OCI-LY1 (cell line): ENCODE measurements at regions not wholly inside any gene's neighbourhood (a gene's known extent, or its start where the extent isn't known, plus 50 kb on each side); places are given as distances from the start of the nearest gene placed in this dataset.

ENCODE experiments used
- H2AFZ ChIP-seq: fragments of 200-600 bp; sonication (generic), shearing (Covaris generic); 2 replicates; pipeline ENCODE4 v1.6.0; 2014; ENCODE audit warnings: antibody characterized with exemption, mild to moderate bottlenecking, low read length
- H3F3A ChIP-seq: fragments of 200-600 bp; sonication (generic), shearing (Covaris generic); 2 replicates; pipeline ENCODE4 v1.6.0; 2014; ENCODE audit warnings: mild to moderate bottlenecking, antibody characterized with exemption, low read length, moderate library complexity; ENCODE audit not compliant: insufficient read depth
- H3K27ac ChIP-seq: fragments of 200-600 bp; sonication (generic); 2 replicates; pipeline ENCODE4 v1.5.1; 2014; ENCODE audit warnings: low read length, mixed run types, mild to moderate bottlenecking, low read depth; ENCODE audit not compliant: poor library complexity, severe bottlenecking
- H3K27me3 ChIP-seq: fragments of 200-600 bp; sonication (generic); 2 replicates; pipeline ENCODE4 v1.6.0; 2014; ENCODE audit warnings: antibody characterized with exemption, mild to moderate bottlenecking, low read length, moderate library complexity; ENCODE audit not compliant: insufficient read depth
- H3K36me3 ChIP-seq: fragments of 200-600 bp; sonication (generic); 2 replicates; pipeline ENCODE4 v1.6.1; 2014; ENCODE audit warnings: mild to moderate bottlenecking, antibody characterized with exemption, low read length, moderate library complexity, mixed read lengths; ENCODE audit not compliant: insufficient read depth
- H3K4me1 ChIP-seq: fragments of 200-600 bp; sonication (generic); 2 replicates; pipeline ENCODE4 v1.5.1; 2014; ENCODE audit warnings: mild to moderate bottlenecking, low read length, moderate library complexity; ENCODE audit not compliant: insufficient read depth, severe bottlenecking
- H3K4me2 ChIP-seq: fragments of 200-600 bp; sonication (generic), shearing (Covaris generic); 2 replicates; pipeline ENCODE4 v1.6.1; 2014; ENCODE audit warnings: low read length
- H3K4me3 ChIP-seq: fragments of 200-600 bp; sonication (generic); 2 replicates; pipeline ENCODE4 v1.5.1; 2014; ENCODE audit warnings: low read length, low read depth, mild to moderate bottlenecking, mixed read lengths; ENCODE audit not compliant: poor library complexity, severe bottlenecking
- H3K79me2 ChIP-seq: fragments of 200-600 bp; shearing (Covaris generic); 2 replicates; pipeline ENCODE4 v1.6.1; 2016; ENCODE audit warnings: mixed run types, low read length, mixed read lengths; ENCODE audit not compliant: insufficient read depth
- H3K9ac ChIP-seq: fragments of 200-600 bp; sonication (generic), shearing (Covaris generic); 2 replicates; pipeline ENCODE4 v1.6.1; 2014; ENCODE audit warnings: mild to moderate bottlenecking, low read length, mixed read lengths
- H3K9me2 ChIP-seq: fragments of 200-600 bp; sonication (generic), shearing (Covaris generic); 2 replicates; pipeline ENCODE4 v1.6.1; 2014; ENCODE audit warnings: low read depth, mild to moderate bottlenecking, low read length, mixed read lengths
- H3K9me3 ChIP-seq: fragments of 200-600 bp; shearing (Covaris generic); 2 replicates; pipeline ENCODE4 v1.6.1; 2014; ENCODE audit warnings: low read length, mixed read lengths
- H4K20me1 ChIP-seq: fragments of 200-600 bp; sonication (generic), shearing (Covaris generic); 2 replicates; pipeline ENCODE4 v1.6.0; 2016; ENCODE audit warnings: mild to moderate bottlenecking, low read length; ENCODE audit not compliant: insufficient read depth
- CTCF ChIP-seq: fragments of 200-600 bp; sonication (generic), shearing (Covaris generic); IDR thresholded peaks from 2 replicates; pipeline ENCODE4 v1.5.1; 2017; ENCODE audit warnings: mild to moderate bottlenecking, antibody characterized with exemption, low read length, moderate library complexity, mixed read lengths
- EZH2 ChIP-seq: fragments of 200-600 bp; sonication (generic), shearing (Covaris generic); IDR thresholded peaks from 2 replicates; pipeline ENCODE4 v1.8.0; 2017; ENCODE audit warnings: borderline replicate concordance, mixed run types, mild to moderate bottlenecking, antibody characterized with exemption, low read length, moderate library complexity, mixed read lengths

- Histone ChIP-seq H3K9me3 (no peaks in the 10 kb centered on the region), H3K4me1 (peaks cover 18% of the 10 kb centered on the region), H3K79me2 (no peaks in the 10 kb centered on the region), H4K20me1 (no peaks in the 10 kb centered on the region), H3K27ac (no peak overlapping the region), H3K27me3 (peaks cover 7% of the 10 kb centered on the region; the same call in 1 of the 2 replicates), H3K4me2 (no peak overlapping the region), H3F3A (no peaks in the 10 kb centered on the region), H2AFZ (no peak overlapping the region), H3K36me3 (no peaks in the 10 kb centered on the region), H3K9me2 (no peaks in the 10 kb centered on the region), H3K4me3 (no peak overlapping the region), H3K9ac (no peak overlapping the region)
- TF ChIP-seq CTCF (no peak), EZH2 (no peak)
Observed at GRCh38 chr6:170093276-170093657, 197.6 kb downstream of the DLL1 start.

- Histone ChIP-seq H3K9ac (no peak overlapping the region), H4K20me1 (no peaks in the 10 kb centered on the region), H3K27ac (no peak overlapping the region), H3K36me3 (no peaks in the 10 kb centered on the region), H3K79me2 (no peaks in the 10 kb centered on the region), H3K9me3 (no peaks in the 10 kb centered on the region), H3K4me2 (no peak overlapping the region), H3K4me3 (no peak overlapping the region), H3F3A (no peaks in the 10 kb centered on the region), H3K4me1 (peaks cover 22% of the 10 kb centered on the region), H2AFZ (no peak overlapping the region), H3K27me3 (peaks cover 7% of the 10 kb centered on the region; the same call in 1 of the 2 replicates), H3K9me2 (no peaks in the 10 kb centered on the region)
- TF ChIP-seq EZH2 (no peak), CTCF (no peak)
Observed at GRCh38 chr6:170092826-170093225, 198.1 kb downstream of the DLL1 start.

- Histone ChIP-seq H3K36me3 (no peaks in the 10 kb centered on the region), H3K4me3 (no peak overlapping the region), H2AFZ (no peak overlapping the region), H3K27me3 (peaks cover 7% of the 10 kb centered on the region; the same call in 1 of the 2 replicates), H3K27ac (no peak overlapping the region), H4K20me1 (no peaks in the 10 kb centered on the region), H3K9me2 (no peaks in the 10 kb centered on the region), H3K79me2 (no peaks in the 10 kb centered on the region), H3K4me1 (peaks cover 24% of the 10 kb centered on the region), H3K4me2 (no peak overlapping the region), H3K9me3 (no peaks in the 10 kb centered on the region), H3F3A (no peaks in the 10 kb centered on the region), H3K9ac (no peak overlapping the region)
- TF ChIP-seq EZH2 = no peak
- no peak for TF ChIP-seq CTCF
Observed at GRCh38 chr6:170091639-170092579, 199.0 kb downstream of the DLL1 start.
